Subcutaneous abdominal adipose tissue (tissue), 5 donors: ENCODE measurements at regions not wholly inside any gene's neighbourhood (a gene's known extent, or its start where the extent isn't known, plus 50 kb on each side); places are given as distances from the start of the nearest gene placed in this dataset.

ENCODE experiments used
- H3K27ac ChIP-seq: one replicate; pipeline ENCODE4 v1.7.0; 2013; ENCODE audit warnings: low read depth, mild to moderate bottlenecking, inconsistent platforms, low read length, moderate library complexity
- H3K27me3 ChIP-seq, 5 donors: one replicate each; pipeline ENCODE4 v1.7.0; 2013; ENCODE audit warnings: low read length in 5 of 5, inconsistent platforms in 1 of 5; ENCODE audit not compliant: control insufficient read depth in 5 of 5, insufficient read depth in 4 of 5
- H3K36me3 ChIP-seq, 5 donors: one replicate each; pipeline ENCODE4 v1.7.0; 2013; ENCODE audit warnings: low read length in 5 of 5; ENCODE audit not compliant: control insufficient read depth in 5 of 5, insufficient read depth in 5 of 5
- H3K4me1 ChIP-seq, 5 donors: one replicate each; pipeline ENCODE4 v1.7.0; 2013; ENCODE audit warnings: low read length in 5 of 5, mild to moderate bottlenecking in 3 of 5, moderate library complexity in 1 of 5; ENCODE audit not compliant: control insufficient read depth in 5 of 5, insufficient read depth in 5 of 5
- H3K4me3 ChIP-seq, 5 donors: one replicate each; pipeline ENCODE4 v1.7.0; 2013; ENCODE audit warnings: low read length in 5 of 5, low read depth in 1 of 5
- H3K9ac ChIP-seq, 5 donors: one replicate each; pipeline ENCODE4 v1.7.0; 2013; ENCODE audit warnings: low read length in 5 of 5, mild to moderate bottlenecking in 4 of 5, moderate library complexity in 3 of 5
- H3K9me3 ChIP-seq, 5 donors: one replicate each; pipeline ENCODE4 v1.7.0; 2013; ENCODE audit warnings: low read length in 5 of 5; ENCODE audit not compliant: control insufficient read depth in 5 of 5
- donor health status: healthy.
- donor health status: healthy.
- donor health status: healthy.
- donor health status: healthy.
- donor health status: healthy.

DNA sequence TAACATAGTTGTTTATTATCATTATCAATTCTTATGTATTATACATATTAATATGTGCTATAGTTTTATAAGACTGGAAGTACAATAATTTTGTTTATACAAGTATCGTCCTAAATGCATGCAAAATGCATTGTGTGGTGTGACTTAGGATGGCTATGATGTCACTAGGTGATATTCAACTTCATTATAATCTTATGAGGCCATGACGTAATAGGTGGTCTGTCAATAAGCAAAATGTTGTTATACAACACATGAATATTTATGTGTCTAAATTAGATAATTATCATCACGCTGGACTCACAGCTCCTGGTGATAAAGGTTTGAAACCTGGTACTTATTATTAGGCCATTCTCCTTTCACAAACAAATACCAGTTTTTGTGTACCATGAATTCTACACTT is 104.4 kb upstream of the NYAP2 start:
- H3K27ac ChIP-seq: no peak overlapping the region
- H3K4me1 ChIP-seq: peaks cover 0 to under 1% (median 0%) of the 10 kb centered on the region in 5 donors
- H3K27me3 ChIP-seq: no peaks in the 10 kb centered on the region
- H3K9me3 ChIP-seq: no peaks in the 10 kb centered on the region
- H3K4me3 ChIP-seq: no peak overlapping the region
- H3K36me3 ChIP-seq: no peaks in the 10 kb centered on the region
- no peak overlapping the region for H3K9ac ChIP-seq

DNA sequence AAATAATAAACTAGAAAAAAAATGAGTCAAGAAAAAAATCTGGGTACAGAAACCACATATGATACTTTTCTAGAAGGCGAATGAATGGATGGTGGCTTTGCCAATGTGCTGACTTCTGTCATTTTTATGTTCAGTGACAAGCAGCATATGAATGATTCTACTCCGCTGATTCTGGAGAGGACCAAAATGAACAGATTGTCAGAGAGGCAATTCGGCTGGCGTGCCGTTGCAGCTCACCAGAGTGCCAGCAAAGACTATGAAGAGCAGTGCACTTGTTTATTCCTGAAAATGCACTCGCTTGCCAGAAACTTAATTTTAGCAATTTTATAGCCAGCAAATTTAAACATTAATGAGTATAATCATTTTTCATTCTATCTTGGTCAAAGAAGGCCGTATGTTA is 105.9 kb upstream of the NYAP2 start:
- no peaks in the 10 kb centered on the region for H3K9me3 ChIP-seq
- no peaks in the 10 kb centered on the region for H3K4me1 ChIP-seq
- H3K9ac ChIP-seq: no peak overlapping the region
- no peak overlapping the region for H3K27ac ChIP-seq
- H3K4me3 ChIP-seq: no peak overlapping the region
- H3K36me3 ChIP-seq: no peaks in the 10 kb centered on the region
- no peaks in the 10 kb centered on the region for H3K27me3 ChIP-seq

DNA sequence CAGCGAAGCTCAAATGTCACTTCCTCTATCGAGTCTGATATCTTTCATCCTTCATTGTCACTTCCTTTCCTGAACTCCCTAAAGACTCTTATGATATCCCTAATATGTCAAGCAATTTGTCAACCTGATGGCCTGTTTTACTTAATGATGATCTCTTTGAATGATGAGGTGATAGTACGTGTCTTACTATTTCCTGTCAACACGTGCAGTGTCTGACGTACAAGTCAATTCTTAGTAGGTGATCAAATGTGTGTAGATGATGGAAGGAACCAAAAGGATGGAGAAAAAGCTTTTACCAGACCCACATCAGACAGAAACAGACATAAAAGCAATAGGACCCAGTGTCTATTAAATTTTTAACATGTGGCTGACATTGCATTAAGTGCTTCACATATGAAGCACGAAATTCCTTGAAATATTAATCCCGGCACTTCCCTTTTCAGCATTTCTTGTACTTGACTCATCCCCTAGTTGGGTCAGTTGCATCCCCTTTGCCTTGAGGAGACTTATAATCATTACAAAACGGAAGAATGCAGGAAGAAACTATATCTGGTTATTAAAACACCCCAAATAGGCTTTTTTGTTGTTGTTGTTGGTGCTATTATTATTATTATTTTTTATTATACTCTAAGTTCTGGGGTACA is 108.6 kb upstream of the NYAP2 start:
- H3K9me3 ChIP-seq: peaks cover 0 to 3% (median 0%) of the 10 kb centered on the region in 5 donors
- H3K9ac ChIP-seq: no peak overlapping the region
- no peaks in the 10 kb centered on the region for H3K36me3 ChIP-seq
- H3K27ac ChIP-seq: no peak overlapping the region
- no peaks in the 10 kb centered on the region for H3K4me1 ChIP-seq
- no peaks in the 10 kb centered on the region for H3K27me3 ChIP-seq
- H3K4me3 ChIP-seq: no peak overlapping the region

DNA sequence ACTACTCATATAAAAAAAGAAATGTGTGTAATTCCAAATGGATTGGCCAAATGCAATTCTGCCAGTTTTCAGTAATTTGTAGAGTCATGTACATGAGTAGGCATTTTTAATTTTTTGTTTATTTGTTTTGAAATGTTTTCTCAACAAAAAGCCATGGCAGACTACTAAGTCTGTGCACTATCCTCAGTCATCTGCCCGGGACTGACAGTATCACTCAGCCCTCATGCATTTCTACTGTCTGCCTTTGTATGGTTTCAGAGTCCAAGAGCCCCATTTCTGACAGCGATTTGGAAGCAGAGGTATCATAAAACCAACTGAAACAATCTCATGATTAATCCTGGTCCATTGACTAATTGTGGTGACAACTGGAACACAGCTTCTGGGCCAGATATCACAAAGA is 109.9 kb upstream of the NYAP2 start:
- H3K4me3 ChIP-seq: no peak overlapping the region
- H3K9me3 ChIP-seq: peaks cover 0 to 3% (median 0%) of the 10 kb centered on the region in 5 donors
- no peaks in the 10 kb centered on the region for H3K36me3 ChIP-seq
- H3K27ac ChIP-seq: no peak overlapping the region
- no peaks in the 10 kb centered on the region for H3K27me3 ChIP-seq
- H3K4me1 ChIP-seq: no peaks in the 10 kb centered on the region
- no peak overlapping the region for H3K9ac ChIP-seq

DNA sequence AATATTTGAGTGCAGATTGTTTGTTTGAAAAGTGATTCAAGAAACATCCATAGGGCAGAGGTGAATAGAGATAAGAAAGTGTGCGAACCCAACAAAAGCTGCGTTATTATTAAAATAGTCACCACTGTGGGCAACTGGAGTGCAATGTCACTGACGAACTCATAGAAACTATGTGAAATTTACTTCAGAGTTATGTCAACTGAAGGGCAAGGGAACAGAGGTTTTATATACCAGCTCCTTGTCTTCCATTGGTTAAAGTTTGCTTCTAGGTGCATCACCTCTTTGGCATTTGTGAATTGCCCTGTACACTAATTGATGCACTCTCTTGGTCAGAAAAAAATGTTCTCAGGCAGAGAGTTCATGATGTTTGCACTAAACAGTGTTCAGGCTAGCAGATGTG is 110.5 kb upstream of the NYAP2 start:
- no peaks in the 10 kb centered on the region for H3K4me1 ChIP-seq
- no peak overlapping the region for H3K4me3 ChIP-seq
- no peak overlapping the region for H3K27ac ChIP-seq

DNA sequence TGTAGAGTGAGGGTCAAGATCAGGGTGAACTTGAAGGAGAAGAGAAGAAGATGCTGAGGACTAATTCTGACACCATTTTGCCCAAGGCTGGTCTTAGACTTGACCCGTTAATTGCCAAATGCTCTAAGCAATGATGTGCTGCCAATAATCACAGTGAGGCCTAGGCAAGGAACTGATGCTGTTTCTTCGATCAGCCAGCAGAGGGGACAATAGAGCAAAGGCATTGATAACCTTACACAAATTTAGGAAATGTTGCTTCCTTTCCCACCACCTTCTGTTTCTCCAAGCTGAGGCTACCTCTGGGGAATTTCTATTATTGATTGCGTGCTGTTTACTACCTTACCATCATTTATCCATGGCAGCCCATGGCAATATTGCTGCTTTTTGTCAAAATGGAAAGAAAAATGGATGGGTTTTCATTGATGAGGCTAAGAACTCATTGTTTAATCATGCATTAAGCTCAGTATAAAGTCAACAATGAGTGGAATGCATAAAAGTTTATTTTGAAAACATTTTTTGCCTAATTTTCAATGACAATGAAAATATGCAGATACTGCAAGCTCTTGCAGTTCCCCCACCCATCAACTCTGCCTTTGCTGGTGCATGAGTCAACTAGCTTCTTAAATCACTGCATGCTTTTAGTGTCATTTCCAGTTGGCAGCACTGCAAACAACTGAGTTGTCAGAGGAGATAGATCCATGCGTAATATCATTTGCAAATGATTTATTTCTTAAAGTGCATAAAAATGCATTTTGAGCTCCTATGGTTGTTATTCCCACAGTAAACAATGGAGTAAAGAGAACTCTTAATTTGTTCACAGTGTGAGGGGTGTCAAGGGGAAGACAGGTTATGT is 116.4 kb upstream of the NYAP2 start:
- Histone ChIP-seq H3K4me3 (no peak overlapping the region), H3K36me3 (no peaks in the 10 kb centered on the region), H3K4me1 (no peaks in the 10 kb centered on the region), H3K27me3 (no peaks in the 10 kb centered on the region), H3K27ac (no peak overlapping the region), H3K9ac (no peak overlapping the region), H3K9me3 (peaks cover 0 to 3% (median 0%) of the 10 kb centered on the region in 5 donors)

More for the DNA sequence above, 110.5 kb upstream of the NYAP2 start:
- no peaks in the 10 kb centered on the region for H3K27me3 ChIP-seq
- H3K9me3 ChIP-seq: peaks cover 0 to 3% (median 0%) of the 10 kb centered on the region in 5 donors
- no peak overlapping the region for H3K9ac ChIP-seq
- no peaks in the 10 kb centered on the region for H3K36me3 ChIP-seq

DNA sequence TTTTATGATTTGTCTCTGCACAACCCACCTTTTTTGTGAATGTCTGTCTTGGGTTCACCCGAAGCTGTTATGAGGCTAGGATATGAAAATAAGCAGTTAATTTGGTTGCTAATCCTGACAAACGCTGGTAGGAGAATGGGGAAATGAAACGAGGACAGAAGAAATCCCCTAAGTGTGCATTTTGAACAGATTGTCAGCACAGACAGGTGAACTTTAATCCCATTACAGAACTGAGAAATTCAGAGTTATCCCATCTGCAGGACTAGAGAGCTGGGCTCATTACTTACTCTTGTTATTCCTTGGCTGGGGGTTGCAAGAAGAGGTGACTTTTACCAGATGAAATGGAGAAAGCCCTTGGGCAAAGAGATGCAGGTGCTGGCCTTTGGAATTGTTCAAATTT is 123.3 kb upstream of the NYAP2 start:
- Histone ChIP-seq H3K9ac (no peak overlapping the region), H3K27me3 (no peaks in the 10 kb centered on the region)

DNA sequence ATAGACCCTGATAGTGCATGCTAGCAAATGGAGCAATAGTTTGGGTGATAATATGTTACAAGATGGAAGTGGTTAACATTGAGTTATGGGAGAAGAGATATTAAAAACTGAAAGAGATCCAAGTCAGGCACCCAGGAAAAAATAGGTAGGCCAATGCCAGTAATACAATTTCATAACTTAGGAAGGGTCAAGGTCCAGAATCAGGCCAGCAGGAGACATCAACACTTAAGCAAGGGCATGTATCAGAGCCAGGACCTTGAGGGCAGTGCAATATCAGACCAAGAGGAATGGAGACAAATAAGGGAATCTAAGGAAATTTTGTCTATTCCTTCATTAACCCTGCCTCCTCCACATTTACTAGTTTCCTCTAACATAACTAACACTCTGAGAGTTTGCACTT is 124.1 kb upstream of the NYAP2 start:
- peaks cover 0 to 9% (median 0%) of the 10 kb centered on the region in 5 donors for H3K9me3 ChIP-seq
- no peak overlapping the region for H3K9ac ChIP-seq
- no peaks in the 10 kb centered on the region for H3K27me3 ChIP-seq
- H3K36me3 ChIP-seq: no peaks in the 10 kb centered on the region
- peaks cover 0 to 3% (median 0%) of the 10 kb centered on the region in 5 donors for H3K4me1 ChIP-seq
- no peak overlapping the region for H3K27ac ChIP-seq
- H3K4me3 ChIP-seq: no peak overlapping the region

More for the DNA sequence above, 123.3 kb upstream of the NYAP2 start:
- Histone ChIP-seq H3K4me1 (peaks cover 0 to 3% (median 0%) of the 10 kb centered on the region in 5 donors), H3K9me3 (peaks cover 0 to 9% (median 0%) of the 10 kb centered on the region in 5 donors), H3K27ac (no peak overlapping the region), H3K36me3 (no peaks in the 10 kb centered on the region), H3K4me3 (no peak overlapping the region)

DNA sequence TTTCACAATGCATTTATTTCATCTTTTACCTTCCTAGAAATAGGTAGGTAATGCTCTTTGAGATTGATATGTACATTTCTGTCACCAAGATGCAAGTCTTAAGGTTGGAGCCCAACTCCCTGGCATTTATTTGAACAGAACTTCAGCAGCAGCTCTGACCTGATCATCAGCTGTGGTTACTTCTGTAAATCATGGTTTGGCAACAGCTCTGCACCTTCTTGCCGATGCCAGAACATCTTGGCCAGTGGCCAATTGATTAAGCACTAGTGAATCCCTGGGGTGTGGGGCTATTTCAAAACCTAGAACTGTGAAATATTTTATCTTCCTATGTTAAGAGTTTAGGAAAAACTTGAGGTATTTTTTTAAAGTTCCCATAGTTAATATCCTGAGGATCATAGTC is 124.8 kb upstream of the NYAP2 start:
- Histone ChIP-seq H3K9ac (no peak overlapping the region), H3K4me3 (no peak overlapping the region), H3K27ac (no peak overlapping the region), H3K27me3 (no peaks in the 10 kb centered on the region), H3K4me1 (peaks cover 0 to 3% (median 0%) of the 10 kb centered on the region in 5 donors), H3K36me3 (no peaks in the 10 kb centered on the region), H3K9me3 (peaks cover 0 to 9% (median 0%) of the 10 kb centered on the region in 5 donors)

DNA sequence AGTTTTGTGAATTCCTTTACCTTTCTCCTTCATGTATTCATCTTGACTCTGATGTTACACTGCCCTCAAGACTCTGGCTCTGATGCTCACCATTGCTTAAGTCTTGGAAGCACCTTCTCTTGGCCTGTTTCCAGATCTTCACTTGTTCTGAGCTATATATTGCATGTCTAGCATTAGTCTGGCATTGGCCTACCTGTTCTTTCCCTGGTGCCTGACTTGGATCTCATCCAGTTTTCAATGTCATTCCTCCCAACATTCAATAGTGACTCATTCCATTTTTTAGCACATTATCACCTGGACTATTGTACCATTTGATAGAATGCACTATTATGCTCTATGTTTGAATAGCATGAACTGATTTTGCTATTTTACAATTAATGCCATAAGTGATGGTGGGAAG is 127.3 kb upstream of the NYAP2 start:
- H3K9ac ChIP-seq: no peak overlapping the region
- no peak overlapping the region for H3K4me3 ChIP-seq
- peaks cover 0 to 9% (median 0%) of the 10 kb centered on the region in 5 donors for H3K9me3 ChIP-seq
- no peaks in the 10 kb centered on the region for H3K27me3 ChIP-seq
- peaks cover 0 to 3% (median 0%) of the 10 kb centered on the region in 5 donors for H3K4me1 ChIP-seq
- no peak overlapping the region for H3K27ac ChIP-seq
- H3K36me3 ChIP-seq: no peaks in the 10 kb centered on the region
